ENCODE measurements at regions not wholly inside any gene's neighbourhood (a gene's known extent, or its start where the extent isn't known, plus 50 kb on each side); places are given as distances from the start of the nearest gene placed in this dataset.

DNA sequence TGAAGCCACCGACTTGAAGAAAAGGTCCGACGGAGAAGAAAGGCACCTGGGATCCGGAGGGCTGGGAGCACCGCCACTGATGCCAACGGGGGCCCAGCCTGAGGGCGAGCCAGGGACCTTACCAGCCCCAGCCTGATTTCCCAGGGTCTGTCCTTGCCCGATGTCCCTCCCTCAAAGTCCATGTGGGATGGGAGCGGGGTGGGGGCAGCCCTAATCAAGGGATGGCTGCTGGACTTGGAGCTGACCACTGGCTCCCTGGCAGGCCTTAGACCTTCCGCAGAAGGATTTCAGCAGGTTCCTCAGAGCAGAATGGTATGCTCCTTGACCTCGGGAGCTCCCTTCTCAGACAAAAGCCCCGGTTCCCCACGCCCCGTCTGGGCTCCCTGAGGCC, 99.6 kb downstream of the ZFP36L2 start:
- Mint-ChIP-seq H3K36me3 (ENCODE audit: insufficient read depth, unreplicated experiment) (peaks cover 6% of the 10 kb centered on the region), H3K4me3 (ENCODE audit: low read depth, unreplicated experiment) (no peak overlapping the region), H3K27ac (ENCODE audit: unreplicated experiment) (no peak overlapping the region), H3K9me3 (ENCODE audit: low read depth, unreplicated experiment) (no peaks in the 10 kb centered on the region), H3K4me1 (ENCODE audit: low read depth, unreplicated experiment) (peaks cover 33% of the 10 kb centered on the region), H3K27me3 (ENCODE audit: unreplicated experiment) (no peaks in the 10 kb centered on the region)
- intact Hi-C loops (cut with micrococcal nuclease; ENCODE audit: unreplicated experiment), result no loop called here
- TF ChIP-seq, protein P1, sequence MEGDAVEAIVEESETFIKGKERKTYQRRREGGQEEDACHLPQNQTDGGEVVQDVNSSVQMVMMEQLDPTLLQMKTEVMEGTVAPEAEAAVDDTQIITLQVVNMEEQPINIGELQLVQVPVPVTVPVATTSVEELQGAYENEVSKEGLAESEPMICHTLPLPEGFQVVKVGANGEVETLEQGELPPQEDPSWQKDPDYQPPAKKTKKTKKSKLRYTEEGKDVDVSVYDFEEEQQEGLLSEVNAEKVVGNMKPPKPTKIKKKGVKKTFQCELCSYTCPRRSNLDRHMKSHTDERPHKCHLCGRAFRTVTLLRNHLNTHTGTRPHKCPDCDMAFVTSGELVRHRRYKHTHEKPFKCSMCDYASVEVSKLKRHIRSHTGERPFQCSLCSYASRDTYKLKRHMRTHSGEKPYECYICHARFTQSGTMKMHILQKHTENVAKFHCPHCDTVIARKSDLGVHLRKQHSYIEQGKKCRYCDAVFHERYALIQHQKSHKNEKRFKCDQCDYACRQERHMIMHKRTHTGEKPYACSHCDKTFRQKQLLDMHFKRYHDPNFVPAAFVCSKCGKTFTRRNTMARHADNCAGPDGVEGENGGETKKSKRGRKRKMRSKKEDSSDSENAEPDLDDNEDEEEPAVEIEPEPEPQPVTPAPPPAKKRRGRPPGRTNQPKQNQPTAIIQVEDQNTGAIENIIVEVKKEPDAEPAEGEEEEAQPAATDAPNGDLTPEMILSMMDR (IDR thresholded peaks at IDR 0.05; ENCODE audit: unreplicated experiment), result no peak
- CTCF ChIA-PET, result no interaction called here
- no peak for DNase-seq
- no TSS peak for BruUV-seq (replicated peaks)

DNA sequence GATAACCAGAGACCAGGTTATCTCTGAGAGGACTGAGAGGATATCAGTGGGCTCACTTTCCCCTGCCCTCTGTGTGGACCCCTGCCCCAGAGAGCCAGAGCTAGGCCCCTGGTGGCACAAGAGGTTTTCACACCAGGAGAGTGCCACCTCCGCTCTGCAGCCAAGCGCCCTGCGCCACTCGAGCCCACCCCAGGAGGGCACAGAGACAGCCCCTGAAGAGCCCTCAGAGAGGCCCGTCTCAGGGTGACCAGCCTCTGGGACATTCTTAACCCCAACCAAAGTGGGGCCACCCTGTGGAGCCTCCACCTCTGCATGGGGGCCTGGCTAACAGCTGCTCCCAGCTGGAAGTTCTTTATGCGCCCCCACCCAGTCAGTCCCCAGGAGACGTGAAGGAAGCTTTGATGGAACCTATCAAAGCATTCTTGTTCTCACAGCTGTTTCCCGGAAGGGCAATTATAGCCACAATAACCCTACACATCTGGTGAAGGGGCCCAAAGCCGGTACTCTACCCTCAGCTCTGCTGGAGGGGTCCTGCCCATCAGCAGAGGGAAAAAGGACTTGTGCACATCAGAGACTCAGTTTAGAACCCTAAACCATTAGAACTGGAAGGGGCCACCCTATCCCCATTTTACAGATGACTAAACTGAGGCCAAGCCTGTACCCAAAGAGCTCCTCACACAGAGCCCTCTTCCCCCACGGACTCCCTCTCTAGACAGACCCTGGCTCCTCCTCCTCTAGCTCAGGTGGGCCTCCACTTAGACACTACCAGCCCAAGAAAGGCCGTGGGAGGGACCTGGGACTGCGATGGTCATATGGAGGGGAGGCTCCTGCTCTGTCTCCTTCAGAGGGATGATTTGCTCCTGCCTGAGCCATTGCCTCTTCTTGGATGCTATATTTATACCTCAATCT, 101.1 kb downstream of the ZFP36L2 start:
- TF ChIP-seq, protein P1 (IDR thresholded peaks at IDR 0.05; ENCODE audit: unreplicated experiment), result no peak
- DNase-seq, result no peak
- peaks cover 3% of the 10 kb centered on the region for H3K36me3 Mint-ChIP-seq (ENCODE audit: insufficient read depth, unreplicated experiment)
- H3K4me1 Mint-ChIP-seq (ENCODE audit: low read depth, unreplicated experiment), result peaks cover 18% of the 10 kb centered on the region
- H3K9me3 Mint-ChIP-seq (ENCODE audit: low read depth, unreplicated experiment), result no peaks in the 10 kb centered on the region
- intact Hi-C loops (cut with micrococcal nuclease; ENCODE audit: unreplicated experiment), result no loop called here
- CTCF ChIA-PET, result interaction anchor here (0.7 to 1.2 kb wide), 3 partner anchors 15 to 359 kb away, joined by 3 to 4 read pairs (median 3); no protein-coding TSS in a partner anchor
- no peaks in the 10 kb centered on the region for H3K27me3 Mint-ChIP-seq (ENCODE audit: unreplicated experiment)
- no peak overlapping the region for H3K4me3 Mint-ChIP-seq (ENCODE audit: low read depth, unreplicated experiment)
- no peak overlapping the region for H3K27ac Mint-ChIP-seq (ENCODE audit: unreplicated experiment)
- no TSS peak for BruUV-seq (replicated peaks)

DNA sequence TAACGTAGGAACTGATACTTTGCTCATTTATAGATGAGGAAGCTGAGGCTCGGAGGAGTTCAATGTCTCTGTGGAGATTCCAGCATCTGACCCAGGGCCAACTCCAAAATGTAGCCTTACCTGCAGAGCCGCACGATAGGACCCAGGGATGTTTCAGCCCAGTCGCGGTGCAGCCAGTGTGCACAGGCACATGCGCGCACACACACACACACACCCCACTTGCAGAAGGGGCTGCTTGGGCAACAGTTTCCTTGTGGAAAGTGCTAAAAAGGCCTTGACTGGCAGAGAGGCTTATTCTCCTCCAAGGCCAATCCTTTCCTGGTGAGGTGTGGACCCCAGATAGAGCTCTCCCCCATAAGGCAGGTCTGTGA, 101.7 kb downstream of the ZFP36L2 start:
- TF ChIP-seq, protein P1 (IDR thresholded peaks at IDR 0.05; ENCODE audit: unreplicated experiment), result no peak
- H3K27me3 Mint-ChIP-seq (ENCODE audit: unreplicated experiment), result no peaks in the 10 kb centered on the region
- H3K4me1 Mint-ChIP-seq (ENCODE audit: low read depth, unreplicated experiment), result peaks cover 11% of the 10 kb centered on the region
- no peak for DNase-seq
- H3K9me3 Mint-ChIP-seq (ENCODE audit: low read depth, unreplicated experiment), result no peaks in the 10 kb centered on the region
- no peak overlapping the region for H3K27ac Mint-ChIP-seq (ENCODE audit: unreplicated experiment)
- BruUV-seq (replicated peaks), result no TSS peak
- intact Hi-C loops (cut with micrococcal nuclease; ENCODE audit: unreplicated experiment), result no loop called here
- no peak overlapping the region for H3K4me3 Mint-ChIP-seq (ENCODE audit: low read depth, unreplicated experiment)
- no peaks in the 10 kb centered on the region for H3K36me3 Mint-ChIP-seq (ENCODE audit: insufficient read depth, unreplicated experiment)
- CTCF ChIA-PET, result interaction anchor here (1.2 kb wide), 2 partner anchors 14 to 360 kb away, joined by 3 read pairs; no protein-coding TSS in a partner anchor

DNA sequence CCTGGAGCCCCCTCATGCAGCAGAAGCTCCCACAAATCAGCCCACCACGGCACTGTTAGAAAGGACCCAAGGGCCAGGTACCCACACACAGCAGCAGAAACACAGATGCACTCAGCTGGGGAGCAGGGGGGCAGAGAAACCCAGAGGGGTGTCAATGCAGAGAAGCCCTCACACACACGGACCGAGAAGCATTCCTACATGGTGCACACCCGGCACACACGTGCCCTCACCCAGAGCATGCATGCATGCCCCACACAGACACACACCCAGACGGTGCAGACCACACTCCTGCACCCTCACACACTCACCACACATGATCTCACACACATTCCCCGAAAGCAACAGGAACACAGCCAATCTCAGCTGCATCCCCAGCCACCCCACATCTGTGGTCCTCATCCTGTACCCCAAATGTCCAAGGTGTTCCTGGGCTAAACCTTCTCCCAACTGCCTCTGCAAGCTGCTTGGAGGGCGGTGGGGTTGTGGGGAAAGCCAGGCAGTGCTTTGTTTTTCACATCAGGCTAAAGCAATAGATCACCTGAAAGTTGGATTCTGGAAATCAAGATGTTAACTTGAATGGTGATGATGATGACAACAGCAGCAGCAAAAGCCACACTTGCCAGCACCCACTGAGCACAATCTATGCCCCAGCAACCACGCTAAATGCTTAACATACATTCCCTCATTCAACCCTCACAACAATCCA, 102.3 kb downstream of the ZFP36L2 start:
- intact Hi-C loops (cut with micrococcal nuclease; ENCODE audit: unreplicated experiment), result no loop called here
- Mint-ChIP-seq H3K9me3 (ENCODE audit: low read depth, unreplicated experiment) (no peaks in the 10 kb centered on the region), H3K4me1 (ENCODE audit: low read depth, unreplicated experiment) (peaks cover 10% of the 10 kb centered on the region), H3K27ac (ENCODE audit: unreplicated experiment) (no peak overlapping the region), H3K36me3 (ENCODE audit: insufficient read depth, unreplicated experiment) (no peaks in the 10 kb centered on the region), H3K4me3 (ENCODE audit: low read depth, unreplicated experiment) (no peak overlapping the region), H3K27me3 (ENCODE audit: unreplicated experiment) (no peaks in the 10 kb centered on the region)
- DNase-seq, result no peak
- TF ChIP-seq, protein P1 (IDR thresholded peaks at IDR 0.05; ENCODE audit: unreplicated experiment), result no peak
- BruUV-seq (replicated peaks), result no TSS peak
- CTCF ChIA-PET, result interaction anchor here (1.2 kb wide), 1 partner anchor 14 kb away, joined by 3 read pairs; no protein-coding TSS in a partner anchor

Data from Calu3 (cell line).